GM18520 (cell line): ENCODE measurements at regions not wholly inside any gene's neighbourhood (a gene's known extent, or its start where the extent isn't known, plus 50 kb on each side); places are given as distances from the start of the nearest gene placed in this dataset.
"Not testable (repeated sequence)": the region's sequence is repeated elsewhere in the genome, so short reads cannot be mapped to it uniquely, and the experiment has no call there.

ENCODE experiments used
- ATAC-seq: cut with Tn5 transposase; IDR thresholded peaks from one replicate; pipeline ENCODE4 v1.9.1; 2021; ENCODE audit not compliant: unreplicated experiment

- no peak for ATAC-seq
Observed at GRCh38 chr2:234409590-234409989, 87.3 kb downstream of the ARL4C start.

DNA sequence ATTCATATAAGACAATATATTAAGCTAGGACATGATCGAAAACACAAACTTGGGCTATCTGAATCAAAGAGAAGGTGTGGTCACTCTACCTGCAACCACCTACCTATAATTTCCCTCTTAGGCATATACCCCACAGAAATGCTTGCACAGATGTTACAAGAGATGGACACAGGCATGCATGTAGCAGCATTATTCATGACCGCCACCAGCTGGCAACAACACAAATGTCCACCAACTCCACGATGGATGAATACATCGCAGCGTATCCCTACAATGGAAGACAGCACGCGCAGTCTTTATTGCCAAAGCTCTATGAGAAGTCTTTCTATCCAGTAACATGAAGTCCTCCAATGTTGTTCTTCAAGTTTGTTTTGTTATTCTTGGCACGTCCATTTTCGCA is 90.8 kb downstream of the ARL4C start:
- ATAC-seq: no peak

DNA sequence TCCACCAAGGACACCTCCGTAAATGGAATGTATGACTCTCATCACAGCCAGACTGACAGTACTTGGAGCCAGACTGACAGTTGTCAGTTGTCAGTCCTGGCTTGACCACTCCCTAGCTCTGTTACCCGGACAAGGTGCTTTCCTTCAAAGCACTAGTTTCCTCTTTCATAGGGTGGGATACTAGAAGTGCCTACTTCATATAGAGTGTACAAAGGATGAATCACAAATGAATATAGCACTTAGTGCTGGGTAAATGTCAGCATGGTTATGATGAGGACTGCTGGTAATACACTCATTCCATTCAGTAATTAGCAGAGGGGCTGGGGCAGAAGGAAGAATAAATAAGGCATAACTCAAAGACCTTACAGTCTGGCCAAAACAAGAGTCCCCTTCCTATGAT is 91.4 kb downstream of the ARL4C start:
- no peak for ATAC-seq

- no peak for ATAC-seq
Observed at GRCh38 chr2:234404957-234405356, 91.9 kb downstream of the ARL4C start.

DNA sequence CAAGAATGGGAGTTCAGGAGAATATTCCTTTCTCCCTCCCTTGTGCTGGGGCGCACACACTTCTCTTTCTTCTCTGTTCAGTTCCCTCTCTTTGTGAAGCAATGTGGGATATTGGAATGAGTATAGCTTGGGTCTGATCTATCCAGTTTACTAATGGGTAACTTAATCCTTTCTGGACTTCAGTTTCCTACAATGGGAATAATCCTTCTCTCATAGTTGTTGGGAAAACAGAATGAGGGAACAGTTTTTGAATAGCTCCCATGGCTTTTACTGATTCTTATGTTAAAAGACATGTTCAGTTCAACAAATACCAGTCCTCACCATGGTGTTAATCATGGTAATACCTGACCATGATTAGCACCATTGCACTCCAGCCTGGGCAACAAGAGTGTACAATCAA is 93.1 kb downstream of the ARL4C start:
- ATAC-seq: no peak

DNA sequence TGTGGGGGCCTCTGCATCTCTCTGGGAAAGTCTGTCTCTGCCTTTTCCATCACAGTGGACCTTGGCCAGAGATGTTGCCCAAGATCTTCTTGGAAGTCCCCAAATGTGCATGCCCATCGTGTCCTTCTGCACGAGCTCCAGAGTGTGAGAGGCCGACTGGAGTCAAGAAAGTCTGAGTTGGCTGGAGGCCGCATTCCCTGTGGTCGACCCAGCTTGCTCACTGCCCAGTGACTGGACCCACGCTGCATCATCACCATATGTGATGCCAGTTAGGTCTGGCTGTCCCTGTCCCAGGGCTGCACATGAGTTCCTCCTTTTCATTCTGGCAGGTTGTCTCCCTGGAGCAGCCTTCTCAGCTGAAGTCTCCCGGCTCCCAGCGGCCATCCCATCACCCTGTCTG is 93.8 kb downstream of the ARL4C start:
- ATAC-seq: no peak

- ATAC-seq: no peak
Observed at GRCh38 chr2:234401426-234401825, 95.5 kb downstream of the ARL4C start.

- no peak for ATAC-seq
Observed at GRCh38 chr2:234399451-234400246, 97.2 kb downstream of the ARL4C start.

- no peak for ATAC-seq
Observed at GRCh38 chr2:234398531-234398930, 98.3 kb downstream of the ARL4C start.

- no peak for ATAC-seq
Observed at GRCh38 chr2:234395891-234396420, 100.9 kb downstream of the ARL4C start.

- ATAC-seq: no peak
Observed at GRCh38 chr2:234394450-234394849, 102.4 kb downstream of the ARL4C start.

DNA sequence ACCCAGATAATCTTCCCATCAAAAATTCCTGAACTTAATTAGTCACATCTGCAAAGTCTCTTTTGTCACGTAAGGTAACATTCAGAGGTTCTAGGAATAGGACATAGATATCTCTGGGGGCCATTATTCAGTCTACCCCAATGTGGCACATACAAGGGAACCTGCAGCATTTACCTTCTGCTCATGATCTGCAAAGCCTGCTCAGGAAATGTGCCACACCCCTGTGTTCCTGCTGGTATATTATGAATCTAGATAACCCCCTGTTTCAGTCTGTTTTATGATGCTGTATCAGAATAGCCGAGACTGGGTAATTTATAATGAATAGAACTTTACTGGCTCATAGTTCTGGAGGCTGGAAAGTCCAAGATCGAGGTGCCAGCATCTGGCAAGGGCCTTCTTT is 103.5 kb downstream of the ARL4C start:
- no peak for ATAC-seq

DNA sequence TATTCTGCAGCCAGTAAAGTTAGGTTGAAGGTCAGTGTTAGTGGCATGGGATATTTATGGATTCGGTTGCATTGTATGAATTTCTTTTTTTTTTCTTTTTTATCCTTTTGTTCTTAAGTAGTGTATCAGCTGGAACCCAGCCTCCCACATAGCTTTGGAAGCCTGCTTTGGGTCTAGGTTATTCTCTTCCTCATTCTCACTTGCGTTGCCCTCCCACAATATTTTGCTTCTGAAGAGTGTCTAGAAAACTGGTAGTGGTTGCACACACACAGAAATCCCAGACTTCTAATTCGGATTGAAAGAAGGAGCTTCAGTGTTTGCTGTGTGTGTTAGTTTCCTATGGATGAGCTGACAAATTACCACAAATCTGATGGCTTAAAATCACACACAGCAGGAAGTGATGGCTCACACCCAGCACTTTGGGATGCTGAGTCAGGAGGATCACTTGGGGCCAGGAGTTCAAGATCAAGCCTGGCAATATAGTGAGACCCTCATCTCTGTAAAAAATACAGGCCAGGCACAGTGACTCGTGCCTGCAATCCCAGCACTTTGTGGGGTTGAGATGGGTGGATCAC is 104.8 kb downstream of the ARL4C start:
- ATAC-seq: no peak

DNA sequence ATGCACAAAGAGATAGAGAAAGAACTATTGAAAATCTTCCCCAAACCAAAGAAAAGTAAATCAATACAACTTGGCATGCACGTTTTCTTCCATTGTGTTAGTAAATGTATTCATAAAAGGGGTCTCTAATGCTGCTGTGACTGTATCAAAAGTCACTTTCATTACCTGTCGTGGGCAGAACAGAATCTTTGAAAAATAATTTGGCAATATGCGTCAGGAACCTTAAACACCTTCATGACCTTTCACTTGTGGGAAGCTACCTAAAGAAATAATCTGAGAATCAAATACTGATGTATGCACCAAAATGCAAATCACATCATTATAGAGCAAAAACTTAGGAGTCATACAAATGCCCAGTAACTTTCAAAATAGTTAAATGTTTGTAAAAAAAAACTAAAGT is 105.3 kb downstream of the ARL4C start:
- no peak for ATAC-seq

GRCh38 chr2:234389661-234390060 is 107.2 kb downstream of the ARL4C start:
- ATAC-seq: not testable (repeated sequence)

- ATAC-seq: no peak
Observed at GRCh38 chr2:234388591-234388990, 108.3 kb downstream of the ARL4C start.

DNA sequence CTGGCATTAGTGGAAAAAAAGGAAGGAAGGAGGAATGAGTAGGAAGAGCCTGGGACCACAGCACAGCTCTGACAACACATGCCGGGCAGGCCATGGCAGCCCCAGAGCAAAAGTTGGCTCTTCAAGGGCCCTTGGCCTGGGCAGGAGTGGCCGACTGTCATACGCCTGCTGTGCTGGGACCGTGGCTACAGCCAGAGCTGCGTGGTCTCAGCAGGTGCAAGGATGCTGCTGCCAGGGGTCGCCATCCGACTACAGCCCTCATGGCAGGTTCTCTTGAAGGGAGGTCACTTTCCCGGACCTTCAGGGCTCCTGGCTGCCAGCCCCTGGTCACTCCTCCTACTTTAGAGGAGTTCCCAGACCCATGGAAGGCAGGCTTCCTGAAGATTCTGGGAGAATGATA is 109.9 kb downstream of the ARL4C start:
- no peak for ATAC-seq

GRCh38 chr2:234382131-234382530 is 114.8 kb downstream of the ARL4C start:
- no peak for ATAC-seq

DNA sequence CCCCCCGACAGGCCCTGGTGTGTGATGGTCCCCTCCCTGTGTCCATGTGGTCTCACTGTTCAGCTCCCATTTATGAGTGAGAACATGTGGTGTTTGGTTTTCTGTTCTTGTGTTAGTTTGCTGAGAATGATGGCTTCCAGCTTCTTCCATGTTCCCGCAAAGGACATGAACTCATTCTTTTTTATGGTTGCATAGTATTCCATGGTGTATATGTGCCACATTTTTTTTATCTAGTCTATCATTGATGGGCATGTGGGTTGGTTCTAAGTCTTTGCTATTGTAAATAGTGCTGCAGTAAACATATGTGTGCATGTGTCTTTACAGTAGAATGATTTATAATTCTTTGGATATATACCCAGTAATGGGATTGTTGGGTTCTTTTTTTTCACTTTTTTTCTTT is 117.9 kb downstream of the ARL4C start:
- ATAC-seq: not testable (repeated sequence)

GRCh38 chr2:234378440-234378839 is 118.4 kb downstream of the ARL4C start:
- no peak for ATAC-seq

GRCh38 chr2:234377761-234378391 is 119.0 kb downstream of the ARL4C start:
- ATAC-seq: no peak

DNA sequence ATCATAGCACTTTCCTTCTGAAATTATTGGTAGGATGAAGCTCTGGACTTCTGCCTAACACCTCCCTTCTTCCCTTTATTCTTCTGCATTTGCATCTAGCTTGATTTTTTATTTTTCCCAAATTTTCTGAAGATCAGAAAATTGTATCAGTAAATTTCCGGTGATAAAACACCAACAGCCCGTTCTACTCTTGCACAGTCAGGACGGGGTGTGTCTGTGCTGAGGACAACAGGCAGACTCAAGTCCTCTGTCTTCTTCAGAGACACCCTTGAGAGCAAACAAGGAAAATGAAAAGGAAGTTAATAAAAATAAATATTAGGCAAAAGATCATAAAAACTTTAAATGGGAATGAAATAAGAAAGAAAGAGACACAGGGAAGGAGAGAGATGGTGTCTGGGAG is 120.7 kb downstream of the ARL4C start:
- no peak for ATAC-seq
